Gastroesophageal sphincter (tissue), 3 donors: ENCODE measurements at regions not wholly inside any gene's neighbourhood (a gene's known extent, or its start where the extent isn't known, plus 50 kb on each side); places are given as distances from the start of the nearest gene placed in this dataset.

Source experiments
- CTCF ChIP-seq, 4 experiments: fragments of 200-600 bp in 2 of 4; fragments of 450-650 bp in 2 of 4; sonication (generic) in 1 of 4; IDR thresholded peaks; one replicate each; pipeline ENCODE4 v1.5.1; 2017 to 2019; ENCODE audit warnings: antibody characterized with exemption in 4 of 4, mild to moderate bottlenecking in 2 of 4, moderate library complexity in 2 of 4
- EP300 ChIP-seq: sonication (generic); formaldehyde crosslinking; IDR thresholded peaks from one replicate; pipeline ENCODE4 v1.6.1; 2017; ENCODE audit warnings: antibody characterized with exemption, mild to moderate bottlenecking
- POLR2A ChIP-seq, 2 donors: fragments of 450-650 bp; IDR thresholded peaks; one replicate each; pipeline ENCODE4 v1.6.1; 2017; ENCODE audit warnings: antibody characterized with exemption in 2 of 2, mild to moderate bottlenecking in 2 of 2, moderate library complexity in 1 of 2
- POLR2AphosphoS5 ChIP-seq: sonication (generic); formaldehyde crosslinking; IDR thresholded peaks from one replicate; pipeline ENCODE4 v1.6.1; 2017; ENCODE audit warnings: antibody characterized with exemption

DNA sequence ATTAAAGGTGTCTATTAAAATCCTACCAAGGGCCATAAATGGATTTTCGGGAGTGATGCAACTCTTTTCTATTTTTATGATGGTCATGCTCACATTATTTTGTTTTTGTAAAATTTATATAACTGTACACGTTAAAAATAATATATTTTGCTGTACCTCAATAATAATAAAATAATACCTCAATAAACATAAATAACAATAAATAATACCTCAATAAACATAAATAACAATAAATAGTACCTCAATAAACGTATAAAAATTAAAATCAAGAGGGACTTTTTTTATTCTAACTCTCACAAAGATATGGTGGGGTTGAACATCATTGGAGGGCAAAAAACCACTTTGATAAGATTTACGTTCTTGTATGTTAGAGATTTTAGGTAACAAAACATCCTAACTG lies 1189.6 kb upstream of the CELF2 start:
- TF ChIP-seq POLR2AphosphoS5 (no peak), CTCF (IDR thresholded peaks at IDR 0.05) (no peak), POLR2A (IDR thresholded peaks at IDR 0.05) (no peak), EP300 (no peak)
